Thoracic aorta (tissue), 2 donors: ENCODE measurements at regions not wholly inside any gene's neighbourhood (a gene's known extent, or its start where the extent isn't known, plus 50 kb on each side); places are given as distances from the start of the nearest gene placed in this dataset.
"Not testable (repeated sequence)": the region's sequence is repeated elsewhere in the genome, so short reads cannot be mapped to it uniquely, and the experiment has no call there.

Source experiments
- ATAC-seq: fragments of 150-250 bp; one replicate; pipeline ENCODE4 v1.8.0; 2017; ENCODE audit warnings: low read depth; ENCODE audit not compliant: insufficient number of reproducible peaks, low FRiP score
- DNase-seq: peaks from one replicate; pipeline ENCODE4 v3.0.0-alpha.2; 2020; ENCODE audit warnings: low spot score
- H3K27ac ChIP-seq, 2 donors: fragments of 200-600 bp; sonication (generic); 1 replicate in 1 of 2; 2 replicates in 1 of 2; pipeline ENCODE4 v1.5.1; 2016; ENCODE audit warnings: mild to moderate bottlenecking in 2 of 2, moderate library complexity in 2 of 2
- H3K27me3 ChIP-seq: fragments of 200-600 bp; sonication (generic); replicated peaks from 2 replicates; pipeline ENCODE4 v1.6.0; 2016; ENCODE audit warnings: mild to moderate bottlenecking; ENCODE audit not compliant: insufficient read depth
- H3K36me3 ChIP-seq: fragments of 200-600 bp; sonication (generic); one replicate; pipeline ENCODE4 v1.5.1; 2016
- H3K4me1 ChIP-seq, 2 donors: fragments of 200-600 bp; sonication (generic); 1 replicate in 1 of 2; 2 replicates in 1 of 2; pipeline versions ENCODE4 v1.5.1 to v1.6.0; 2016; ENCODE audit warnings: low read depth in 2 of 2, mild to moderate bottlenecking in 1 of 2; ENCODE audit not compliant: control insufficient read depth in 1 of 2
- H3K4me3 ChIP-seq: fragments of 200-600 bp; sonication (generic); 2 replicates; pipeline ENCODE4 v1.5.1; 2016; ENCODE audit warnings: mild to moderate bottlenecking
- H3K9me3 ChIP-seq: fragments of 200-600 bp; sonication (generic); 2 replicates; pipeline ENCODE4 v1.5.1; 2016
- TF ChIP-seq, protein P1 (sequence below): fragments of 200-600 bp; sonication (generic); IDR thresholded peaks from one replicate; pipeline ENCODE4 v1.5.1; 2019; ENCODE audit warnings: antibody characterized with exemption

DNA sequence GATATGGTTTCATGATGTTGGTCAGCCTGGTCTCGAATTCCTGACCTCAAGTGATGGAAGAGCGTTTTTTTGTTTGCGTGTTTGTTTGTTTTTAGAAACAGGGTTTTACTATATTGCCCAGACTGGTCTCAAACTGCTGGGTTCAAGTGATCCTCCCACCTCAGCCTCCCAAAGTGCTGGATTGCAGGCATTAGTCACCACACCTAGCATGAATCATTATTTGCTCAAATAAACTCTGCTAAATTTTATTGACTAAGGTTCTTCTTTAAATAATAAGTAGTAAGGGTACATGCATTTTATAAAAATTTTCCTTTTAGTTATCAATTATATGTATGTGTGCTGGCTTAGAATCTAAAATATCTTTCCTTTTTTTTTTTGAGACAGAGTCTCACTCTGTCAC, 52.9 kb downstream of the ZBTB9 start:
- Histone ChIP-seq H3K4me3 (no peak overlapping the region), H3K36me3 (no peaks in the 10 kb centered on the region), H3K27ac (no peak overlapping the region), H3K9me3 (no peaks in the 10 kb centered on the region), H3K27me3 (no peaks in the 10 kb centered on the region), H3K4me1 (no peaks in the 10 kb centered on the region)
- no peak for ATAC-seq
- DNase-seq = no peak
- TF ChIP-seq, protein P1, sequence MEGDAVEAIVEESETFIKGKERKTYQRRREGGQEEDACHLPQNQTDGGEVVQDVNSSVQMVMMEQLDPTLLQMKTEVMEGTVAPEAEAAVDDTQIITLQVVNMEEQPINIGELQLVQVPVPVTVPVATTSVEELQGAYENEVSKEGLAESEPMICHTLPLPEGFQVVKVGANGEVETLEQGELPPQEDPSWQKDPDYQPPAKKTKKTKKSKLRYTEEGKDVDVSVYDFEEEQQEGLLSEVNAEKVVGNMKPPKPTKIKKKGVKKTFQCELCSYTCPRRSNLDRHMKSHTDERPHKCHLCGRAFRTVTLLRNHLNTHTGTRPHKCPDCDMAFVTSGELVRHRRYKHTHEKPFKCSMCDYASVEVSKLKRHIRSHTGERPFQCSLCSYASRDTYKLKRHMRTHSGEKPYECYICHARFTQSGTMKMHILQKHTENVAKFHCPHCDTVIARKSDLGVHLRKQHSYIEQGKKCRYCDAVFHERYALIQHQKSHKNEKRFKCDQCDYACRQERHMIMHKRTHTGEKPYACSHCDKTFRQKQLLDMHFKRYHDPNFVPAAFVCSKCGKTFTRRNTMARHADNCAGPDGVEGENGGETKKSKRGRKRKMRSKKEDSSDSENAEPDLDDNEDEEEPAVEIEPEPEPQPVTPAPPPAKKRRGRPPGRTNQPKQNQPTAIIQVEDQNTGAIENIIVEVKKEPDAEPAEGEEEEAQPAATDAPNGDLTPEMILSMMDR = no peak

- Histone ChIP-seq H3K27ac (no peak overlapping the region), H3K27me3 (no peaks in the 10 kb centered on the region)
- ATAC-seq = no peak
These were observed 54.9 kb downstream of the ZBTB9 start for GRCh38 chr6:33508935-33509926.

GRCh38 chr6:33513213-33513612, 58.8 kb downstream of the ZBTB9 start:
- ATAC-seq = no peak
- Histone ChIP-seq H3K4me3 (no peak overlapping the region), H3K36me3 (no peaks in the 10 kb centered on the region), H3K27ac (no peak overlapping the region), H3K27me3 (no peaks in the 10 kb centered on the region), H3K4me1 (no peaks in the 10 kb centered on the region), H3K9me3 (no peaks in the 10 kb centered on the region)
- TF ChIP-seq, protein P1 = no peak
- DNase-seq = no peak

More at GRCh38 chr6:33508935-33509926, 54.9 kb downstream of the ZBTB9 start:
- no peaks in the 10 kb centered on the region for H3K36me3 ChIP-seq
- TF ChIP-seq, protein P1 = no peak
- DNase-seq = no peak
- H3K4me3 ChIP-seq = peak overlapping the region; percentile 45
- no peaks in the 10 kb centered on the region for H3K4me1 ChIP-seq
- no peaks in the 10 kb centered on the region for H3K9me3 ChIP-seq

GRCh38 chr6:33516726-33517125, 62.4 kb downstream of the ZBTB9 start:
- DNase-seq = no peak
- no peaks in the 10 kb centered on the region for H3K36me3 ChIP-seq
- H3K27ac ChIP-seq = no peak overlapping the region
- H3K9me3 ChIP-seq = no peaks in the 10 kb centered on the region
- H3K4me1 ChIP-seq = no peaks in the 10 kb centered on the region
- no peak for ATAC-seq
- TF ChIP-seq, protein P1 = no peak
- H3K27me3 ChIP-seq = no peaks in the 10 kb centered on the region
- no peak overlapping the region for H3K4me3 ChIP-seq

DNA sequence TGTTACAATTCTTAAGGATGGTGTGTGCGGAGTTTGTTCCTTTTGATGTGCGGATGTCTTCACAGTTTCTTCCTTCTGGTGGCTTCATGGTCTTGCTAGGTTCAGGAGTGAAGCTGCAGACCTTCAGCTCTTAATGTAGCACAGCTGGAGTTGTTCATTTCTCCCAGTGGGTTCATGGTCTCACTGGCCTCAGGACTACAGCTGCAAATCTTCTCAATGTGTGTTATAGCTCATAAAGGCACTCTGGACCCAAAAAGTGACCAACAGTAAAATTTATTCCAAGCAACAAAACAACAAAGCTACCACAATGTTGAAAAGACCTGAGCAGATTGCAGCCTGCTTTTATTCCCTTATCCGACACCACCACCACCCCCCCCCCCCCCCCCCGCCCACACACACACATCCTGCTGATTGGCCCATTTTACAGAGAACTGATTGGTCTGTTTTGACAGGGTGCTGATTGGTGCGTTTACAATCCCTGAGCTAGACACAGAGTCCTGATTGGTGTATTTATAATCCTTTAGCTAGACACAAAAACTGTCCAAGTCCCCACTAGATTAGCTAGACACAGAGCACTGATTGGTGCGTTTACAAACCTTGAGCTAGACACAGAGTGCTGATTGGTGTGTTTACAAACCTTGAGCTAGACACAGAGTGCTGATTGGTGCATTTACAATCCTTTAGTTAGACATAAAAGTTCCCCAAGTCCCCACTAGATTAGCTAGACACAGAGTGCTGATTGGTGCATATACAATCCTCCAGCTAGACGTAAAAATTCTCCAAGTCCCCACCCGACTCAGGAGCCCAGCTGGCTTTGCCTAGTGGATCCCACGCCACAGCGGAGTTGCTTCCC, 59.2 kb downstream of the BAK1 start:
- H3K4me3 ChIP-seq, ATAC-seq, H3K36me3 ChIP-seq, DNase-seq, H3K4me1 ChIP-seq, H3K27ac ChIP-seq, H3K27me3 ChIP-seq, H3K9me3 ChIP-seq: not testable (repeated sequence)
